HEK293 (cell line): ENCODE measurements at regions not wholly inside any gene's neighbourhood (a gene's known extent, or its start where the extent isn't known, plus 50 kb on each side); places are given as distances from the start of the nearest gene placed in this dataset.

Experiments
- CTCF ChIA-PET: fragments of 350-600 bp; formaldehyde crosslinking; extraction: SDS; loops from one replicate; lab custom pipeline; 2021; ENCODE audit warnings: antibody characterized with exemption; lab: Yijun Ruan, JAX
- POLR2A ChIA-PET: fragments of 300-600 bp; formaldehyde crosslinking; extraction: SDS; loops from one replicate; lab custom pipeline; 2020; ENCODE audit warnings: antibody characterized with exemption, inconsistent platforms; lab: Yijun Ruan, JAX
- H3K27ac ChIP-seq: fragments of 200-500 bp; sonication (Bioruptor generic); 2 replicates; pipeline ENCODE4 v1.5.1; 2014; ENCODE audit warnings: low read depth, low read length, control low read depth, inconsistent platforms; ENCODE audit errors: extremely low read depth
- H3K36me3 ChIP-seq, 2 experiments: fragments of 200-500 bp in 1 of 2; sonication (Bioruptor generic) in 1 of 2; 1 replicate in 1 of 2; 2 replicates in 1 of 2; pipeline ENCODE4 v1.5.1; 2014 to 2017; ENCODE audit warnings: inconsistent platforms in 2 of 2, low read length in 2 of 2; ENCODE audit not compliant: control insufficient read depth in 2 of 2, insufficient read depth in 1 of 2
- H3K4me1 ChIP-seq: fragments of 200-500 bp; sonication (Bioruptor generic); 2 replicates; pipeline ENCODE4 v1.5.1; 2014; ENCODE audit warnings: mild to moderate bottlenecking, low read length, inconsistent platforms; ENCODE audit not compliant: control insufficient read depth, insufficient read depth
- H3K4me3 ChIP-seq: 2 replicates; pipeline ENCODE4 v1.5.1; 2011; ENCODE audit warnings: low read depth, mild to moderate bottlenecking, control low read depth, low read length, moderate library complexity
- H3K9me3 ChIP-seq: fragments of 200-500 bp; sonication (Bioruptor generic); 2 replicates; pipeline ENCODE4 v1.5.1; 2014; ENCODE audit warnings: low read depth, low read length, inconsistent platforms; ENCODE audit not compliant: control insufficient read depth, insufficient read depth
- AEBP2 ChIP-seq: fragments of 450-650 bp; formaldehyde crosslinking; IDR thresholded peaks from 2 replicates; pipeline ENCODE4 v1.5.1; 2016; ENCODE audit warnings: missing biosample characterization, missing genetic modification characterization, borderline replicate concordance
- ATF2 ChIP-seq: fragments of 450-650 bp; formaldehyde crosslinking; IDR thresholded peaks from 2 replicates; pipeline ENCODE4 v1.5.1; 2016; ENCODE audit warnings: missing biosample characterization, missing genetic modification characterization, low read depth
- BCL6B ChIP-seq: fragments of 450-650 bp; formaldehyde crosslinking; IDR thresholded peaks from 2 replicates; pipeline ENCODE4 v1.5.1; 2017; ENCODE audit warnings: missing biosample characterization, missing genetic modification characterization
- ELK4 ChIP-seq: IDR thresholded peaks from 2 replicates; pipeline ENCODE4 v1.6.1; 2011; ENCODE audit warnings: mild to moderate bottlenecking, low read depth, low read length, borderline replicate concordance
- KLF1 ChIP-seq: fragments of 450-650 bp; formaldehyde crosslinking; IDR thresholded peaks from 2 replicates; pipeline ENCODE4 v1.5.1; 2016; ENCODE audit warnings: missing biosample characterization, missing genetic modification characterization
- PRDM6 ChIP-seq: fragments of 450-650 bp; formaldehyde crosslinking; IDR thresholded peaks from 2 replicates; pipeline ENCODE4 v1.5.1; 2017; ENCODE audit warnings: missing biosample characterization, missing genetic modification characterization
- WT1 ChIP-seq: fragments of 450-650 bp; formaldehyde crosslinking; IDR thresholded peaks from 2 replicates; pipeline ENCODE4 v1.5.1; 2016; ENCODE audit warnings: missing biosample characterization, missing genetic modification characterization
- ZBTB44 ChIP-seq: fragments of 450-650 bp; IDR thresholded peaks from 2 replicates; pipeline ENCODE4 v1.5.1; 2018; ENCODE audit warnings: missing biosample characterization, mild to moderate bottlenecking, missing genetic modification characterization
- ZNF121 ChIP-seq: fragments of 450-650 bp; formaldehyde crosslinking; IDR thresholded peaks from 2 replicates; pipeline ENCODE4 v1.5.1; 2016; ENCODE audit warnings: missing biosample characterization, missing genetic modification characterization
- ZNF239 ChIP-seq: fragments of 450-650 bp; formaldehyde crosslinking; IDR thresholded peaks from 2 replicates; pipeline ENCODE4 v1.5.1; 2016; ENCODE audit warnings: missing biosample characterization, missing genetic modification characterization
- ZNF24 ChIP-seq: fragments of 450-650 bp; formaldehyde crosslinking; IDR thresholded peaks from 2 replicates; pipeline ENCODE4 v1.5.1; 2016; ENCODE audit warnings: missing biosample characterization, missing genetic modification characterization
- ZNF423 ChIP-seq: fragments of 450-650 bp; formaldehyde crosslinking; IDR thresholded peaks from 2 replicates; pipeline ENCODE4 v1.5.1; 2016; ENCODE audit warnings: missing biosample characterization, missing genetic modification characterization
- ZNF48 ChIP-seq: fragments of 450-650 bp; formaldehyde crosslinking; IDR thresholded peaks from 2 replicates; pipeline ENCODE4 v1.5.1; 2016; ENCODE audit warnings: missing biosample characterization, missing genetic modification characterization
- ZNF513 ChIP-seq: fragments of 450-650 bp; IDR thresholded peaks from 2 replicates; pipeline ENCODE4 v1.5.1; 2018; ENCODE audit warnings: missing biosample characterization, missing genetic modification characterization
- ZNF544 ChIP-seq: fragments of 450-650 bp; formaldehyde crosslinking; IDR thresholded peaks from 2 replicates; pipeline ENCODE4 v1.5.0; 2017; ENCODE audit warnings: missing biosample characterization, missing genetic modification characterization
- ZNF560 ChIP-seq: fragments of 450-650 bp; formaldehyde crosslinking; IDR thresholded peaks from 2 replicates; pipeline ENCODE4 v1.5.1; 2017; ENCODE audit warnings: missing biosample characterization, missing genetic modification characterization, borderline replicate concordance
- ZNF621 ChIP-seq: fragments of 450-650 bp; formaldehyde crosslinking; IDR thresholded peaks from 2 replicates; pipeline ENCODE4 v1.5.1; 2017; ENCODE audit warnings: missing biosample characterization, missing genetic modification characterization
- ZNF624 ChIP-seq: fragments of 450-650 bp; formaldehyde crosslinking; IDR thresholded peaks from 2 replicates; pipeline ENCODE4 v1.5.1; 2017; ENCODE audit warnings: missing biosample characterization, missing genetic modification characterization
- ZNF777 ChIP-seq: fragments of 450-650 bp; formaldehyde crosslinking; IDR thresholded peaks from 2 replicates; pipeline ENCODE4 v1.5.1; 2017; ENCODE audit warnings: missing biosample characterization, missing genetic modification characterization, borderline replicate concordance
- ZNF791 ChIP-seq: fragments of 450-650 bp; formaldehyde crosslinking; IDR thresholded peaks from 2 replicates; pipeline ENCODE4 v1.5.1; 2016; ENCODE audit warnings: missing biosample characterization, missing genetic modification characterization

GRCh38 chr10:21238717-21239116 is 286.8 kb downstream of the SKIDA1 start (continued):
- TF ChIP-seq ZNF24 (tag by site-specific recombination) (no peak), ZNF423 (tag by site-specific recombination) (no peak), ZNF777 (tag by site-specific recombination) (no peak), ATF2 (no peak)

GRCh38 chr10:21238044-21238443 is 287.4 kb downstream of the SKIDA1 start:
- POLR2A ChIA-PET, result no interaction called here
- CTCF ChIA-PET, result no interaction called here
- Histone ChIP-seq H3K4me1 (no peaks in the 10 kb centered on the region), H3K9me3 (no peaks in the 10 kb centered on the region), H3K36me3 (no peaks in the 10 kb centered on the region), H3K4me3 (no peak overlapping the region), H3K27ac (no peak overlapping the region)
- TF ChIP-seq WT1 (tag by site-specific recombination) (no peak), AEBP2 (tag by site-specific recombination) (no peak), ZNF423 (tag by site-specific recombination) (no peak), ZNF791 (tag by site-specific recombination) (no peak), BCL6B (tag by site-specific recombination) (no peak), ZNF560 (tag by site-specific recombination) (no peak), PRDM6 (no peak), ZNF121 (tag by site-specific recombination) (no peak), ZBTB44 (tag by site-specific recombination) (no peak), ZNF544 (tag by site-specific recombination) (no peak), ZNF624 (tag by site-specific recombination) (no peak), KLF1 (tag by site-specific recombination) (no peak)

GRCh38 chr10:21234761-21235160 is 290.7 kb downstream of the SKIDA1 start:
- H3K4me1 ChIP-seq, result no peaks in the 10 kb centered on the region
- H3K27ac ChIP-seq, result no peak overlapping the region
- ChIA-PET CTCF (no interaction called here), POLR2A (no interaction called here)
- H3K9me3 ChIP-seq, result no peaks in the 10 kb centered on the region
- no peak overlapping the region for H3K4me3 ChIP-seq
- no peaks in the 10 kb centered on the region for H3K36me3 ChIP-seq
- TF ChIP-seq ZNF513 (tag by site-specific recombination) (no peak), ZNF48 (no peak), ZNF621 (no peak), ZNF560 (tag by site-specific recombination) (no peak), ELK4 (no peak), ZNF239 (no peak)
